Body of pancreas (tissue), 4 donors: ENCODE measurements at regions not wholly inside any gene's neighbourhood (a gene's known extent, or its start where the extent isn't known, plus 50 kb on each side); places are given as distances from the start of the nearest gene placed in this dataset.
A peak's percentile ranks its signal among the peaks of the same experiment; 100 is the strongest.

Experiments
- CTCF ChIP-seq, 7 experiments: fragments of 450-650 bp in 4 of 7; fragments of 200-600 bp in 3 of 7; sonication (generic) in 3 of 7; IDR thresholded peaks; one replicate each; pipeline ENCODE4 v1.5.1; 2016 to 2019; ENCODE audit warnings: antibody characterized with exemption in 7 of 7
- POLR2A ChIP-seq, 3 donors: fragments of 450-650 bp; IDR thresholded peaks; one replicate each; pipeline ENCODE4 v1.6.1; 2016; ENCODE audit warnings: antibody characterized with exemption in 3 of 3, mild to moderate bottlenecking in 2 of 3

GRCh38 chr13:44300895-44301638, 72.6 kb upstream of the SERP2 start:
- TF ChIP-seq POLR2A (IDR thresholded peaks at IDR 0.05), result no peak
- peak in 4 of 7 experiments; percentile 9 to 38 (median 22) for TF ChIP-seq CTCF (IDR thresholded peaks at IDR 0.05)
